HG03159 (cell line): ENCODE measurements at regions not wholly inside any gene's neighbourhood (a gene's known extent, or its start where the extent isn't known, plus 50 kb on each side); places are given as distances from the start of the nearest gene placed in this dataset.

Experiments
- ATAC-seq: cut with Tn5 transposase; IDR thresholded peaks from one replicate; pipeline ENCODE4 v1.9.1; 2021; ENCODE audit warnings: mild to moderate bottlenecking, moderate library complexity; ENCODE audit not compliant: unreplicated experiment

- no peak for ATAC-seq
These were observed 188.5 kb upstream of the SHH start for GRCh38 chr7:156000601-156001396.

GRCh38 chr7:155999631-156000489 is 187.6 kb upstream of the SHH start:
- ATAC-seq = no peak

GRCh38 chr7:155998766-155999630 is 186.7 kb upstream of the SHH start:
- ATAC-seq = no peak

DNA sequence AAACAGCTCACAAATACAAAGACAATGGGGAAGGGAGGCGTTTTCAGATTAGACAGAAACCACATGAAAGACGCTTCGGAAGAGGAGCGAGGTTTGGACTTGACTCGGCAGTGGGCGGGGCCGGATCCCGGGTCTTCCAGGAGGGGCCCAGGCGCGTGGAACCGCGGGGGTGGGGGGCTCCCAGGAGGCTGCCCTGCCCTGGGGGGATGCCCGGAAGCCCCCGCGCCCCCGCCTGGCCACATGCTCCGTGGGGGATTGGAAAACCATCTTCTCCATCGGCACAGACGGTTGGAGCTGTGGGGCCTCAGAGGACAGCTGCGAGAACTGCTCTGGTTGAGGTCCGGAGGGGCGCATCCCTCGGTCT is 186.0 kb upstream of the SHH start:
- ATAC-seq = no peak

DNA sequence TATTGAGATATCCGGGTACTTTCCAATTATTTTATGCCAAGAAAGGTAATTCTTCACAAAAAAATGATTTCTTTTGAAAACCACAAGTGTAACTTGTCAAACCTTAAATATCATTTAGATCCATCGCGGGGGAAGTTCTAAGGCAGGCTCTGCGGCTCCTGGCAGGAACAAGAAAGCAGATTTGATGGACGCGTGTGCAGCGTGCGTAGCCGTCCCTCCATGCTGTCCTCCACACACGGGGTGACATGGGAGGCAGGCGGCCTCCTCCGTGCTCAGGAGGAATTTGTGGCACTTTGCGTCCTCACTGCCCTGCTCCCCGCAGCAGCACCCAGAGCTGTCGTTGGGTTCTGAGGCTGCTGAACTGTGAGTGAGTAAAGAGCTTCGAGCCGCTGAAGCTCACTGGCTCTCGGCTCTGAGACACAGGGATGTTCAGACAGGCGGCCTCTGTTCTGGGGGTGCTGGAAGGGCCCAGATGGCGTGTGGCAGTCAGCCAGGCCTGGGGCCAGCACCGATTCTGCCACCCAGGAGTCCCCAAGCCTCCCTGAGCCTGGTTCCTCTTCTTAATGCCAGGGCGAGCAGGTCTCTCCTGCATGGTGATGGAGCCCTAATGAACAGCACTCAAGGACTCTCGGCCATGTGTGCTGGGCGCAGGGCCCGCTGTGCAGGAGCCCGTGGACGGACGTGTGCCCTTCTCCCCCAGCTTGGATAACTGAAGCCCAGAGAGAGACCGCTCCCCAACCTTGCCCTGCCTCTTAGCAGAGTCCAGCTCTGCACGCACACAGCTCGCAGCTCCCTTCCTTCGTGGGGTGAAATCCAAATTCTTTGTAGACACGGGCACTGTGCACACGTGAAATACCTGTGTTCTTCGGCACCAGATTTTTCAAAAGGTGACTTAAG is 185.4 kb upstream of the SHH start:
- no peak for ATAC-seq

GRCh38 chr7:155996718-155997280 is 184.5 kb upstream of the SHH start:
- ATAC-seq = no peak

- ATAC-seq = no peak
These were observed 182.9 kb upstream of the SHH start for GRCh38 chr7:155995183-155995612.

DNA sequence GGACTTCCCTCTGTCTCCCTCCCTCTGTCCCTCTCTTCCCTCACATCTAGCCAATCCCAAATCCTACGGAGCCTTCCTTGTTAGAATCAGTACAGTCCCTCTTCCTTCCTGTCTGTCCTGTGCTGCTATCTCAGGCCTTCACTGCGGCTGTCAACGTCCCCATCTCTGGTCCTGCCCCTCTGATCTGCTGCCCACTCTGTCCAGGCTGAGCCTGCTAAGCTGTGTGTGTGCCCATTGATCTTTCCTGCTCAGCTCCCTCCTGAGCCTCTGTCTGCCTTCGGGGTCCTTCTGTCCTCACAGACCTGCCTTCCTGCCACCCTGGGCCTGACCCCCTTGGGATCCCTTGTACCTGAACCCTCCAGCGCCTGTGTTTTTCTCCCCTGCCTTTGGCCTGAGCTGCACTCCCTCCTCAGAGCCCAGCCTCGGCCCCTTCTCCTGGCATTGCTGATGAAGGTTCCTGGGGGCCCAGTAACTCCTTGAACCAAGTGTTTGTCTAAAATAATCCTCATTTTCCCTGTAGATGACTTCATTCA is 182.1 kb upstream of the SHH start:
- no peak for ATAC-seq

DNA sequence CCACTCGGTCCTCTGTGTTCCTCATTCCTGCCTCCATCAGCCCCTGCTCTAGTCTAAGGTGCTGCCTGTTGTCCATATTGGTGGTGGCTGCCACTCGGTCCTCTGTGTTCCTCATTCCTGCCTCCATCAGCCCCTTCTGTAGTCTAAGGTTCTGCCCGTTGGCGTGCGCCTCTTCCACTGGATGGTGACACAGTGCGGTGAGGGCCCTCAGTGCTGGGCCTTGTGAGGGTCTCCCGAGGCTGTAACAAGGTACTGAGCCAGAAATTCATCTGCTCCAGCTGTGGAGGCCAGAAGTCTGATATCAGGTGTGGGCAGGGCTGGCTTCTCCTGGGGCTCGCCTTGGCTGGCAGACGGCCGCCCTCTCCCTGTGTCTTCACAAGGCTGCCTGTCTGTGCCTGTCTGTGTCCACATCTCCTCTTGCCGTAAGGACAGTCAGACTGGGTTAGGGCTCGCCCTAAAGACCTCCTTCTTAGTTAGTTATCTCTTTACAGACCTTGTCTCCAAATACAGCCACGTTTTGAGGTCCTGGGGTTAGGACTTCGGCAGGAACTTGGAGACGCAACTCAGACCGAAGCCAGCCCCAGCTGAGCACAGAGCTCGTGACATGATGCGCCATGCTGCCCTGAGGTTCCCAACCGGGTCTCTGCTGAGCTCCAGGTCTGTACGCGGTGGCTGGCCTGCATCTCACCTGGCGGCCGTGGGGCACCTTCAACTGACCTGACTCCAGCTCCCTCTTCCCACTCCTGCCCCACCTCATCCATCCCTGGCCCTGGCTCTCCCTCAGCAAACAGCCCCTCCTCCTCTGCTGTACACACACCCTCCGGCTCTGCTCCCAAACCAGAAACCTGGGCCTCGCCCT is 181.4 kb upstream of the SHH start:
- ATAC-seq = no peak

DNA sequence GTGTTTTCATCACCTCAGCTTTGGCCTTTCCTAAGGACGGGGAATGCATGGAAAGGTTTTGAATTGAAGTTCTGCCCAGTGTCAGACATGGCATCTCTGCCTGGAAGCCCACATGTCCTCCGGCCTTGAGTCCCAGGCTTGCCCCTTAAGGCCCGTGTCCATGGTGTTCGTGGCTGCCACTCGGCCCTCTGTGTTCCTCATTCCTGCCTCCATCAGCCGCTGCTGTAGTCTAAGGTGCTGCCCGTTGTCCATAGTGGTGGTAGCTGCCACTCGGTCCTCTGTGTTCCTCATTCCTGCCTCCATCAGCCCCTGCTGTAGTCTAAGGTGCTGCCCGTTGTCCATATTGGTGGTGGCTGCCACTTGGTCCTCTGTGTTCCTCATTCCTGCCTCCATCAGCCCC is 180.7 kb upstream of the SHH start:
- ATAC-seq = no peak

DNA sequence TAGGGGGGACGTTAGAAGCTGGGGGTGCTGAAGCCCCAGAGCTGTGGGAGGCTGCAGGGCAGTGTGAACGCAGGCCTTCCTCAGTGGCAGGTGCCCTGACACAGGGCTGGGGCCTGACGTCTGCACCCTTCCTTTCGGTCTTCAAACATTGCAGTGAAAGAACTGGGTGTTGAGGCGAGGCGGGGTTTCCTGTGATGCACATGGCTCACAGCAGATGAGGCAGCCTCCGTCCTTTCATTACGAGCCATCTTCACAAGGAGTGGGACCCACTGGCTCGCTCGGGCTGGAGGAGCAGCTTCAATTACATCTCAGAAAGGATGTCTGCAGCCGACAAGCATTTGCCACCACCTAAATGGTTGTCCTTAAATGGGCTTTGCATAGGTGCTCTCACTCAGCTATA is 180.3 kb upstream of the SHH start:
- ATAC-seq = no peak

GRCh38 chr7:155992107-155992506 is 179.8 kb upstream of the SHH start:
- no peak for ATAC-seq

DNA sequence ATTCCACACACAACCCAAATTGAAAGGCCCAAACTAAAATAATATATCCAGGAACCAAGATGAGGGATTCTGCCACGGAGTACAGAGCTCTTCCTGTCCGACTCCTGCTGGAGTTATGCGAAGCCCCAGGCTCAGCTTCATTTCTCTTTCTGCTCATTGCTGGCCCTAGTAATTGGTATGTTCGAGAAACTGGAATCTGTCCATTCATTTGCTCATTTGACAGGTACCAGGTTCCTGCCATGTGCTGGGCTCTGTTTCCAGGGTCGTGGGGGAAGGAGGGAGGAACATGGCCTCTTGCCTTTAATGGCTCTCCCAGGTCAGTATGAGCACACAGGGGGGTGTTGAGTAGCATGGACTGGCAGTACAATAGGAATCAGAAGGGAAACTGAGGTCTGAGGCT is 179.2 kb upstream of the SHH start:
- no peak for ATAC-seq

GRCh38 chr7:155988416-155988815 is 176.2 kb upstream of the SHH start:
- ATAC-seq = no peak

DNA sequence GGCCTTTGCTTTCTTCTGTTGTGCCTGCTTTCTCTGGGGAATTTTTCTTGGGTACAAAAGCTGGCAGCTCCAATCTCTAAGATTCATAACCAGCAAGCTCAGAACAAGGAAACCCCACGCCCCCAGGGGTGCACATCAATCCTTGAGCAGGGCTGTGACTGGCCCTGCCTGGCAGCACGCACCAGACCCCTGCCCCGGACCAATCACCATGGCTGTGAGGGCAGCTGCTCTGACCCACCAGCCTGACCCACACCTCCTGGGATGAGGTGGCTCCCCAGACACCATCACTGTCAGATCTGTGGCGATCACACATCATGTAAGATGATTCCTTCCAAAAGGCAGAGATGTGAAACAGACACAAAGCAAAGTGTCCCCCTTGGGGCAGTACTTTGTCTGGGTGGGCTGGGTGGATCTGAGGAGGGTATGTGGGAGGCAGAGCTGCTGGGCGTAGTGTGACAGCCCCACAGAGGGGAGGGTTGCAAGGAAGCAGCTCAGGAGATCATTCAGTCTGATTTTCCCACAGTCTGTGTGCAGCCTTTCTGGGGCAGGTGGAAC is 175.5 kb upstream of the SHH start:
- ATAC-seq = no peak

DNA sequence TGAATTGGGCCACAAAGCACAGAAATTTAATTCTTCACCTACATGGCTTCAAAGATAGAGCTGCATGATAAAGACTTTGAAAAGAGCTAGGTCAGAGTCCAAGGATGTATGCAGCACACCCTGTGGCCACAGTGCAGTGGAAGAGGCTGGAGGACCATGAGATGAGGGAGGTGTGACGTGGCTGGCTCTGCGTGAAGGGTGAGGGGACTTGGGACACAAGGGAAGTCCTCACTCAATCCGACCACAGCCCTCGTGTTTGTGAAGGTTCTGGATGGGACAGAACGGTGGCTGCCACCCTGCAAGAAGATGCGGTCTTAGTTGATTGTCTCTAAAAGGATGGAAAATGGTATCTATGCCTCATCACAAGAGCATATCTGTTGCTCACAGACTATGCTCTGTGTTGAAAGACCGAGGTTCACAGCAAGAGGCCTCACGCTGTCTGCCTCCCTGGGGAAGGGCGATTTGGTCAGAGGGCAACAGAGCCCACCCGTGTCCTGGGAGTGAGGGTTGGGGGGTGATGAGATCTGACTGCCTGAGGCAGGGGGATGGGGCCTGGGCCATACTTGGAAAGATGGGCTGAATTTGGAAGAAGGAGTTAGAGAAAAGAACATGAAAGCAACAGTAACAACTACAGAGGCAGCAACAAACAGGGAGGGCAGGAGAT is 174.4 kb upstream of the SHH start:
- no peak for ATAC-seq

DNA sequence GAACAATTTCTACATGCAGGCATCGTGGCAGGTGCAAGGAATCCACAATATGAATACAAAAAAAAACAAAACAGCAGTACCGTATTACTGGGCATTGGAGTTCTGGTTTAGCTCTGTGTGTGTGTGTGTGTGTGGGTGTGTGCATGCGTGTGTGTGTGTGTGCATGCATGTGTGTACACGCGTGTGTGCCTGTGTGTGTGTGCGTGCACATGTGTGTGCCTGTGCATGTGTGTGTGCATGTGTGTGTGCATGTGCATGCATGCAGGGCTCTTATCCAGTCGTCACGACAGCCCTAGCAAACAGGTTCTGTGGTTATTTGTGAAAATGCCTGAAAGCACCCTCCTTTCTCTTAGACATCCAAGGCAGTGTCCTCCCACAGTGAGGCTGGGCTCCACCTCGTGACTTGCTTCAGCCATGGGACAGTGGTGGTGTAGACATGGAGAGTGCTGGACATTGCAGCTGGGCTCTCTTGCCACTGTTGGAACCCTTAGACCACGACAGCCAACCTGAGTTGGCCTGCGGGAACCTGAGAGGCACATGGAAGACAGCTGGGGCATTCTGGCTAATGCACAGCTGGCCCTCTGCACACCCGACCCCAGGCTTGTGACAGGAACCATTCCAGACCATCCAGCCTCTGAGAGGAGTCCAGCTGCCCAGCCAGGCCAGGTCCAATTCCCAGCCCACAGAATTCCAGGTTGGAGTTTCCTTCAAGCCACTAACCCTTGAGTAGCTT is 173.4 kb upstream of the SHH start:
- no peak for ATAC-seq
